ENCODE measurements at regions not wholly inside any gene's neighbourhood (a gene's known extent, or its start where the extent isn't known, plus 50 kb on each side); places are given as distances from the start of the nearest gene placed in this dataset.

- no peaks in the 10 kb centered on the region for H3K9me2 ChIP-seq (replicated peaks; ENCODE audit: insufficient read depth)
- H3K27me3 ChIP-seq = no peaks in the 10 kb centered on the region
- 96% methylated on average over 6 of the region's 6 CpGs for WGBS (ENCODE audit: low lambda C conversion rate, missing lambda C conversion rate)
- H3K4me1 ChIP-seq (ENCODE audit: insufficient read depth) = no peaks in the 10 kb centered on the region
- H3K4me2 ChIP-seq = no peak overlapping the region
- no peak overlapping the region for H3K4me3 ChIP-seq
- H3K27ac ChIP-seq = no peak overlapping the region
- H3K36me3 ChIP-seq (replicated peaks; ENCODE audit: insufficient read depth, low read depth) = no peaks in the 10 kb centered on the region
- no peak for DNase-seq (ENCODE audit: low spot score)
- H3K79me2 ChIP-seq = no peaks in the 10 kb centered on the region
- H3K9me3 ChIP-seq (ENCODE audit: low read depth) = no peaks in the 10 kb centered on the region
- TF ChIP-seq EZH2 (IDR thresholded peaks at IDR 0.05; ENCODE audit: borderline replicate concordance) (no peak), EZH2phosphoT487 (IDR thresholded peaks at IDR 0.05; ENCODE audit: low read depth, severe bottlenecking, unreplicated experiment) (no peak)
- H4K20me1 ChIP-seq (ENCODE audit: insufficient read depth, poor library complexity, severe bottlenecking) = no peaks in the 10 kb centered on the region
- H2AFZ ChIP-seq = no peak overlapping the region
These were observed 1231.0 kb downstream of the VRK1 start for GRCh38 chr14:98028162-98028561.

GRCh38 chr14:98035396-98035795 lies 1236.6 kb downstream of the BCL11B start:
- Histone ChIP-seq H3K9me2 (replicated peaks; ENCODE audit: insufficient read depth) (no peaks in the 10 kb centered on the region), H4K20me1 (ENCODE audit: insufficient read depth, poor library complexity, severe bottlenecking) (no peaks in the 10 kb centered on the region), H3K4me3 (no peak overlapping the region), H3K27ac (no peak overlapping the region), H2AFZ (no peak overlapping the region), H3K79me2 (no peaks in the 10 kb centered on the region), H3K36me3 (replicated peaks; ENCODE audit: insufficient read depth, low read depth) (no peaks in the 10 kb centered on the region), H3K4me2 (no peak overlapping the region), H3K4me1 (ENCODE audit: insufficient read depth) (no peaks in the 10 kb centered on the region), H3K27me3 (no peaks in the 10 kb centered on the region), H3K9me3 (ENCODE audit: low read depth) (no peaks in the 10 kb centered on the region)
- 67% methylated on average over 4 of the region's 4 CpGs for WGBS (ENCODE audit: low lambda C conversion rate, missing lambda C conversion rate)
- TF ChIP-seq EZH2 (IDR thresholded peaks at IDR 0.05; ENCODE audit: borderline replicate concordance) (no peak), EZH2phosphoT487 (IDR thresholded peaks at IDR 0.05; ENCODE audit: low read depth, severe bottlenecking, unreplicated experiment) (no peak), CTCF (IDR thresholded peaks at IDR 0.05; ENCODE audit: poor library complexity) (no peak)
- no peak for DNase-seq (ENCODE audit: low spot score)

GRCh38 chr14:98037831-98038230 lies 1234.2 kb downstream of the BCL11B start:
- H3K4me3 ChIP-seq = no peak overlapping the region
- no peaks in the 10 kb centered on the region for H3K79me2 ChIP-seq
- H4K20me1 ChIP-seq (ENCODE audit: insufficient read depth, poor library complexity, severe bottlenecking) = no peaks in the 10 kb centered on the region
- 85% methylated on average over 7 of the region's 7 CpGs for WGBS (ENCODE audit: low lambda C conversion rate, missing lambda C conversion rate)
- H3K9me2 ChIP-seq (replicated peaks; ENCODE audit: insufficient read depth) = no peaks in the 10 kb centered on the region
- H3K9me3 ChIP-seq (ENCODE audit: low read depth) = no peaks in the 10 kb centered on the region
- no peaks in the 10 kb centered on the region for H3K27me3 ChIP-seq
- H3K27ac ChIP-seq = no peak overlapping the region
- H3K4me2 ChIP-seq = no peak overlapping the region
- TF ChIP-seq EZH2phosphoT487 (IDR thresholded peaks at IDR 0.05; ENCODE audit: low read depth, severe bottlenecking, unreplicated experiment) (no peak), CTCF (IDR thresholded peaks at IDR 0.05; ENCODE audit: poor library complexity) (no peak), EZH2 (IDR thresholded peaks at IDR 0.05; ENCODE audit: borderline replicate concordance) (no peak)
- H3K4me1 ChIP-seq (ENCODE audit: insufficient read depth) = no peaks in the 10 kb centered on the region
- no peak for DNase-seq (ENCODE audit: low spot score)
- H3K36me3 ChIP-seq (replicated peaks; ENCODE audit: insufficient read depth, low read depth) = no peaks in the 10 kb centered on the region
- no peak overlapping the region for H2AFZ ChIP-seq

- DNase-seq (ENCODE audit: low spot score) = no peak
- WGBS (ENCODE audit: low lambda C conversion rate, missing lambda C conversion rate) = 84% methylated on average over 5 of the region's 5 CpGs
These were observed 1215.1 kb downstream of the BCL11B start for GRCh38 chr14:98056946-98057345.

More at GRCh38 chr14:98056946-98057345, 1215.1 kb downstream of the BCL11B start:
- Histone ChIP-seq H3K36me3 (replicated peaks; ENCODE audit: insufficient read depth, low read depth) (no peaks in the 10 kb centered on the region), H3K4me1 (ENCODE audit: insufficient read depth) (no peaks in the 10 kb centered on the region), H3K4me2 (no peak overlapping the region), H2AFZ (no peak overlapping the region), H3K4me3 (no peak overlapping the region), H3K79me2 (no peaks in the 10 kb centered on the region), H4K20me1 (ENCODE audit: insufficient read depth, poor library complexity, severe bottlenecking) (no peaks in the 10 kb centered on the region), H3K27me3 (no peaks in the 10 kb centered on the region), H3K27ac (no peak overlapping the region), H3K9me2 (replicated peaks; ENCODE audit: insufficient read depth) (no peaks in the 10 kb centered on the region), H3K9me3 (ENCODE audit: low read depth) (no peaks in the 10 kb centered on the region)
- no peak for TF ChIP-seq EZH2 (IDR thresholded peaks at IDR 0.05; ENCODE audit: borderline replicate concordance)
- no peak for TF ChIP-seq CTCF (IDR thresholded peaks at IDR 0.05; ENCODE audit: poor library complexity)
- TF ChIP-seq EZH2phosphoT487 (IDR thresholded peaks at IDR 0.05; ENCODE audit: low read depth, severe bottlenecking, unreplicated experiment) = no peak
